ENCODE measurements at regions not wholly inside any gene's neighbourhood (a gene's known extent, or its start where the extent isn't known, plus 50 kb on each side); places are given as distances from the start of the nearest gene placed in this dataset.

GRCh38 chr9:108484468-108484867 lies 371.3 kb downstream of the ACTL7B start:
- TF ChIP-seq CTCF (IDR thresholded peaks at IDR 0.05; ENCODE audit: low read depth, low read length, poor library complexity, severe bottlenecking) (no peak), EZH2phosphoT487 (IDR thresholded peaks at IDR 0.05; ENCODE audit: borderline replicate concordance, low read length) (no peak)
